ENCODE measurements at regions not wholly inside any gene's neighbourhood (a gene's known extent, or its start where the extent isn't known, plus 50 kb on each side); places are given as distances from the start of the nearest gene placed in this dataset.

GRCh38 chr17:36673637-36674277, 72.4 kb downstream of the MRM1 start:
- WGBS, 2 donors (ENCODE audit: extremely low coverage in 2 of 2, insufficient read length in 2 of 2, insufficient replicate concordance in 1 of 2), result no CpG with 5 or more reads among the region's 7 CpGs
- Histone ChIP-seq H3K18ac (ENCODE audit: low read length) (peak overlapping the region; percentile 87), H3K4me3 (ENCODE audit: low read length in 2 of 2) (peak overlapping the region in 1 of 2 donors; percentile 61), H3K4me1 (ENCODE audit: control insufficient read depth in 2 of 2, insufficient read depth in 1 of 2, low read depth in 1 of 2, low read length in 2 of 2) (peaks cover 0 to 10% of the 10 kb centered on the region in 2 donors), H3K14ac (ENCODE audit: low read length) (peak overlapping the region; percentile 47), H2AK5ac (ENCODE audit: low read depth, low read length) (peak overlapping the region; percentile 60), H3K79me1 (ENCODE audit: low read depth, low read length) (no peaks in the 10 kb centered on the region), H3K4me2 (ENCODE audit: insufficient read depth, low read length, poor library complexity, severe bottlenecking) (no peak overlapping the region), H3K23ac (ENCODE audit: low read depth, low read length, poor library complexity) (no peak overlapping the region), H4K91ac (ENCODE audit: low read depth, low read length, poor library complexity) (no peak overlapping the region), H2AFZ (ENCODE audit: low read length) (no peak overlapping the region), H3K36me3 (replicated peaks in 1 of 2; ENCODE audit: control insufficient read depth in 2 of 2, insufficient read depth in 2 of 2, low read length in 2 of 2) (no peaks in the 10 kb centered on the region), H2BK120ac (ENCODE audit: low read depth, low read length) (no peak overlapping the region), H3K9me3 (replicated peaks in 1 of 2; ENCODE audit: control insufficient read depth in 2 of 2, insufficient read depth in 1 of 2, low read depth in 1 of 2, low read length in 2 of 2) (no peaks in the 10 kb centered on the region), H4K8ac (ENCODE audit: low read depth, low read length) (no peak overlapping the region), H2BK15ac (ENCODE audit: low read length) (peak overlapping the region; percentile 69), H2BK12ac (ENCODE audit: low read length) (peak overlapping the region; percentile 88), H3K4ac (ENCODE audit: low read length) (peak overlapping the region; percentile 26), H3K27me3 (ENCODE audit: control insufficient read depth in 3 of 3, insufficient read depth in 3 of 3, low read depth in 1 of 3, low read length in 3 of 3) (peaks cover 0 to 32% (median 0%) of the 10 kb centered on the region in 3 experiments), H3K27ac (replicated peaks; ENCODE audit: low read length) (no peak overlapping the region), H2BK5ac (ENCODE audit: low read length) (no peak overlapping the region), H3K9ac (ENCODE audit: low read depth, low read length, poor library complexity) (no peak overlapping the region)
- DNase-seq (ENCODE audit: low spot score), result no peak

DNA sequence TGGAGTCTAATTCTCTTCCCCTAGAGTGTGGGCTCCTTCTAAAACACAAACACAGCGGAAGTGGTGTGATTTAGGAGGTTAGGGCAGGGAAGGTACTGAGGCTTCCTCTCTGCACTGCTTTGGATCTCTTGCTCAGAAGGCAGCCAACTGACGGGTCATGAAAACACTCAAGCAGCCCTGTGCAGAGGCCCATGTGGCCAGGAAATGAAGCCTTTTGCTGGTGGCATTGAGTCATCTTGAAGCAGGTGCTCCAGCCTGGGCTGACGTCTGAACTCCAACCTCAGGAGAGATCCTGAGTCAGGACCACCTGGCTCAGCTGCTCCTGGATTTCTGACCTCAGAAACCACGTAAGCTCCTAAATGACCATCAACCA, 72.9 kb downstream of the MRM1 start:
- Histone ChIP-seq H3K4ac (ENCODE audit: low read length) (no peak overlapping the region), H4K91ac (ENCODE audit: low read depth, low read length, poor library complexity) (no peak overlapping the region), H3K27ac (replicated peaks; ENCODE audit: low read length) (no peak overlapping the region), H3K23ac (ENCODE audit: low read depth, low read length, poor library complexity) (no peak overlapping the region), H2AK5ac (ENCODE audit: low read depth, low read length) (peak overlapping the region; percentile 60), H3K18ac (ENCODE audit: low read length) (no peak overlapping the region), H3K4me2 (ENCODE audit: insufficient read depth, low read length, poor library complexity, severe bottlenecking) (no peak overlapping the region), H3K9me3 (replicated peaks in 1 of 2; ENCODE audit: control insufficient read depth in 2 of 2, insufficient read depth in 1 of 2, low read depth in 1 of 2, low read length in 2 of 2) (no peaks in the 10 kb centered on the region), H3K14ac (ENCODE audit: low read length) (no peak overlapping the region), H3K36me3 (replicated peaks in 1 of 2; ENCODE audit: control insufficient read depth in 2 of 2, insufficient read depth in 2 of 2, low read length in 2 of 2) (no peaks in the 10 kb centered on the region), H3K9ac (ENCODE audit: low read depth, low read length, poor library complexity) (no peak overlapping the region), H3K4me1 (ENCODE audit: control insufficient read depth in 2 of 2, insufficient read depth in 1 of 2, low read depth in 1 of 2, low read length in 2 of 2) (peaks cover 0 to 10% of the 10 kb centered on the region in 2 donors), H2BK15ac (ENCODE audit: low read length) (peak overlapping the region; percentile 69), H4K8ac (ENCODE audit: low read depth, low read length) (no peak overlapping the region), H3K79me1 (ENCODE audit: low read depth, low read length) (no peaks in the 10 kb centered on the region), H3K4me3 (ENCODE audit: low read length in 2 of 2) (no peak overlapping the region), H2BK12ac (ENCODE audit: low read length) (no peak overlapping the region), H2AFZ (ENCODE audit: low read length) (no peak overlapping the region), H2BK5ac (ENCODE audit: low read length) (no peak overlapping the region), H2BK120ac (ENCODE audit: low read depth, low read length) (no peak overlapping the region), H3K27me3 (ENCODE audit: control insufficient read depth in 3 of 3, insufficient read depth in 3 of 3, low read depth in 1 of 3, low read length in 3 of 3) (peaks cover 0 to 34% (median 0%) of the 10 kb centered on the region in 3 experiments)
- no CpG with 5 or more reads among the region's 4 CpGs for WGBS, 2 donors (ENCODE audit: extremely low coverage in 2 of 2, insufficient read length in 2 of 2, insufficient replicate concordance in 1 of 2)
- DNase-seq (ENCODE audit: low spot score), result no peak

- H2BK120ac ChIP-seq (ENCODE audit: low read depth, low read length), result no peak overlapping the region
- H2AK5ac ChIP-seq (ENCODE audit: low read depth, low read length), result no peak overlapping the region
- H3K79me1 ChIP-seq (ENCODE audit: low read depth, low read length), result no peaks in the 10 kb centered on the region
- peak overlapping the region; percentile 55 for H3K18ac ChIP-seq (ENCODE audit: low read length)
- no peak for DNase-seq (ENCODE audit: low spot score)
- H2BK12ac ChIP-seq (ENCODE audit: low read length), result no peak overlapping the region
- no peak overlapping the region for H3K23ac ChIP-seq (ENCODE audit: low read depth, low read length, poor library complexity)
- peak overlapping the region in 1 of 2 donors; percentile 14 for H3K4me3 ChIP-seq (ENCODE audit: low read length in 2 of 2)
- H4K8ac ChIP-seq (ENCODE audit: low read depth, low read length), result no peak overlapping the region
- no peak overlapping the region for H2AFZ ChIP-seq (ENCODE audit: low read length)
- H3K27ac ChIP-seq (replicated peaks; ENCODE audit: low read length), result no peak overlapping the region
- H3K36me3 ChIP-seq (replicated peaks in 1 of 2; ENCODE audit: control insufficient read depth in 2 of 2, insufficient read depth in 2 of 2, low read length in 2 of 2), result no peaks in the 10 kb centered on the region
- no peak overlapping the region for H4K91ac ChIP-seq (ENCODE audit: low read depth, low read length, poor library complexity)
- H3K4me2 ChIP-seq (ENCODE audit: insufficient read depth, low read length, poor library complexity, severe bottlenecking), result no peak overlapping the region
- peaks cover 0 to 39% (median 0%) of the 10 kb centered on the region in 3 experiments for H3K27me3 ChIP-seq (ENCODE audit: control insufficient read depth in 3 of 3, insufficient read depth in 3 of 3, low read depth in 1 of 3, low read length in 3 of 3)
- no CpG with 5 or more reads among the region's 6 CpGs for WGBS, 2 donors (ENCODE audit: extremely low coverage in 2 of 2, insufficient read length in 2 of 2, insufficient replicate concordance in 1 of 2)
- H2BK5ac ChIP-seq (ENCODE audit: low read length), result no peak overlapping the region
- H3K9ac ChIP-seq (ENCODE audit: low read depth, low read length, poor library complexity), result peak overlapping the region; percentile 47
- H3K4me1 ChIP-seq (ENCODE audit: control insufficient read depth in 2 of 2, insufficient read depth in 1 of 2, low read depth in 1 of 2, low read length in 2 of 2), result peaks cover 0 to 10% of the 10 kb centered on the region in 2 donors
- H3K9me3 ChIP-seq (replicated peaks in 1 of 2; ENCODE audit: control insufficient read depth in 2 of 2, insufficient read depth in 1 of 2, low read depth in 1 of 2, low read length in 2 of 2), result no peaks in the 10 kb centered on the region
- peak overlapping the region; percentile 61 for H3K14ac ChIP-seq (ENCODE audit: low read length)
- no peak overlapping the region for H2BK15ac ChIP-seq (ENCODE audit: low read length)
- no peak overlapping the region for H3K4ac ChIP-seq (ENCODE audit: low read length)
Measured at GRCh38 chr17:36675250-36675649, 73.9 kb downstream of the MRM1 start.

GRCh38 chr17:36675786-36676185, 74.4 kb downstream of the MRM1 start:
- Histone ChIP-seq H4K8ac (ENCODE audit: low read depth, low read length) (no peak overlapping the region), H3K4me2 (ENCODE audit: insufficient read depth, low read length, poor library complexity, severe bottlenecking) (no peak overlapping the region), H3K27me3 (ENCODE audit: control insufficient read depth in 3 of 3, insufficient read depth in 3 of 3, low read depth in 1 of 3, low read length in 3 of 3) (peaks cover 0 to 35% (median 0%) of the 10 kb centered on the region in 3 experiments), H3K14ac (ENCODE audit: low read length) (no peak overlapping the region), H3K23ac (ENCODE audit: low read depth, low read length, poor library complexity) (no peak overlapping the region), H3K36me3 (replicated peaks in 1 of 2; ENCODE audit: control insufficient read depth in 2 of 2, insufficient read depth in 2 of 2, low read length in 2 of 2) (no peaks in the 10 kb centered on the region), H3K18ac (ENCODE audit: low read length) (no peak overlapping the region), H3K4me3 (ENCODE audit: low read length in 2 of 2) (no peak overlapping the region), H3K9ac (ENCODE audit: low read depth, low read length, poor library complexity) (no peak overlapping the region), H2BK120ac (ENCODE audit: low read depth, low read length) (no peak overlapping the region), H2BK12ac (ENCODE audit: low read length) (no peak overlapping the region), H3K27ac (replicated peaks; ENCODE audit: low read length) (no peak overlapping the region), H3K4ac (ENCODE audit: low read length) (no peak overlapping the region), H3K79me1 (ENCODE audit: low read depth, low read length) (no peaks in the 10 kb centered on the region), H2AK5ac (ENCODE audit: low read depth, low read length) (no peak overlapping the region), H2BK15ac (ENCODE audit: low read length) (no peak overlapping the region), H2AFZ (ENCODE audit: low read length) (no peak overlapping the region), H2BK5ac (ENCODE audit: low read length) (no peak overlapping the region), H3K4me1 (ENCODE audit: control insufficient read depth in 2 of 2, insufficient read depth in 1 of 2, low read depth in 1 of 2, low read length in 2 of 2) (peaks cover 0 to 10% of the 10 kb centered on the region in 2 donors), H4K91ac (ENCODE audit: low read depth, low read length, poor library complexity) (no peak overlapping the region), H3K9me3 (replicated peaks in 1 of 2; ENCODE audit: control insufficient read depth in 2 of 2, insufficient read depth in 1 of 2, low read depth in 1 of 2, low read length in 2 of 2) (no peaks in the 10 kb centered on the region)
- no CpG with 5 or more reads among the region's 2 CpGs for WGBS, 2 donors (ENCODE audit: extremely low coverage in 2 of 2, insufficient read length in 2 of 2, insufficient replicate concordance in 1 of 2)
- DNase-seq (ENCODE audit: low spot score), result no peak

Measured in neuronal stem cell (in vitro differentiated cells).